ENCODE measurements at regions not wholly inside any gene's neighbourhood (a gene's known extent, or its start where the extent isn't known, plus 50 kb on each side); places are given as distances from the start of the nearest gene placed in this dataset.

- Histone ChIP-seq H3K9me3 (ENCODE audit: control insufficient read depth, low read length) (no peaks in the 10 kb centered on the region), H3K9ac (no peak overlapping the region), H3K27ac (no peak overlapping the region), H2AFZ (no peak overlapping the region), H3K4me3 (ENCODE audit: low read depth, low read length) (no peak overlapping the region), H3K4me1 (no peaks in the 10 kb centered on the region), H3K36me3 (ENCODE audit: control insufficient read depth, insufficient read depth, low read length) (no peaks in the 10 kb centered on the region), H3K27me3 (ENCODE audit: control insufficient read depth, insufficient read depth, low read length) (no peaks in the 10 kb centered on the region), H3K79me2 (no peaks in the 10 kb centered on the region), H3K4me2 (ENCODE audit: low read length) (no peak overlapping the region)
- TF ChIP-seq, protein P1, sequence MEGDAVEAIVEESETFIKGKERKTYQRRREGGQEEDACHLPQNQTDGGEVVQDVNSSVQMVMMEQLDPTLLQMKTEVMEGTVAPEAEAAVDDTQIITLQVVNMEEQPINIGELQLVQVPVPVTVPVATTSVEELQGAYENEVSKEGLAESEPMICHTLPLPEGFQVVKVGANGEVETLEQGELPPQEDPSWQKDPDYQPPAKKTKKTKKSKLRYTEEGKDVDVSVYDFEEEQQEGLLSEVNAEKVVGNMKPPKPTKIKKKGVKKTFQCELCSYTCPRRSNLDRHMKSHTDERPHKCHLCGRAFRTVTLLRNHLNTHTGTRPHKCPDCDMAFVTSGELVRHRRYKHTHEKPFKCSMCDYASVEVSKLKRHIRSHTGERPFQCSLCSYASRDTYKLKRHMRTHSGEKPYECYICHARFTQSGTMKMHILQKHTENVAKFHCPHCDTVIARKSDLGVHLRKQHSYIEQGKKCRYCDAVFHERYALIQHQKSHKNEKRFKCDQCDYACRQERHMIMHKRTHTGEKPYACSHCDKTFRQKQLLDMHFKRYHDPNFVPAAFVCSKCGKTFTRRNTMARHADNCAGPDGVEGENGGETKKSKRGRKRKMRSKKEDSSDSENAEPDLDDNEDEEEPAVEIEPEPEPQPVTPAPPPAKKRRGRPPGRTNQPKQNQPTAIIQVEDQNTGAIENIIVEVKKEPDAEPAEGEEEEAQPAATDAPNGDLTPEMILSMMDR (IDR thresholded peaks at IDR 0.05) = no peak
These were observed 240.3 kb downstream of the MYCN start for GRCh38 chr2:16180631-16181030.

- no peaks in the 10 kb centered on the region for H3K4me1 ChIP-seq
- TF ChIP-seq, protein P1 (IDR thresholded peaks at IDR 0.05) = no peak
- H2AFZ ChIP-seq = no peak overlapping the region
- H3K9me3 ChIP-seq (ENCODE audit: control insufficient read depth, low read length) = no peaks in the 10 kb centered on the region
- no peak overlapping the region for H3K4me2 ChIP-seq (ENCODE audit: low read length)
- no peak overlapping the region for H3K9ac ChIP-seq
- H3K27ac ChIP-seq = no peak overlapping the region
- no peak overlapping the region for H3K4me3 ChIP-seq (ENCODE audit: low read depth, low read length)
- H3K79me2 ChIP-seq = no peaks in the 10 kb centered on the region
- H3K36me3 ChIP-seq (ENCODE audit: control insufficient read depth, insufficient read depth, low read length) = no peaks in the 10 kb centered on the region
- H3K27me3 ChIP-seq (ENCODE audit: control insufficient read depth, insufficient read depth, low read length) = no peaks in the 10 kb centered on the region
These were observed 239.5 kb downstream of the MYCN start for GRCh38 chr2:16179701-16180416.

DNA sequence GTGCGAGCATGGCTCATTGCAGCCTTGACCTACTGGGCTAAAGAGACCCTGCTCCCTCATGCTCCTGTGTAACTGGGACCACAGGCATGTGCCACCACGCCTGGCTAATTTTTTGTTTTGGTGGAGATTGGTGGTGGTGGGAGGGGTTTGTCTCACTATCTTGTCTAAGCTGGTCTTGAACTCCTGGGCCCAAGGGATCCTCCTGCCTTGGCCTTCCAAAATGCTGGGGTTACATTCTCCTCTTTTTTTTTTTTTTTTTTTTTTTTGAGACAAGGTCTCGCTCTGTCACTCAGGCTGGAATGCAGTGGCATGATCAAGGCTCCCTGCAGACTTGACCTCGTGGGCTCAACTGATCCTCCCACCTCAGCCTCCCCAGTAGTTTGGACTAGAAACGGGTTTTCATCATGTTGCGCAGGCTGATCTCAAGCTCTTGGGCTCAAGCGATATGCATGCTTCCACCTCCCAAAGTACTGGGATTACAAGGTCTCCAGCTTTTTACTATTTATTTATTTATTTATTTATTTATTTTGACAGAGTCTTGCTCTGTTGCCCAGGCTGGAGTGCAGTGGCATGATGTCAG is 238.3 kb downstream of the MYCN start:
- no peak overlapping the region for H3K4me3 ChIP-seq (ENCODE audit: low read depth, low read length)
- TF ChIP-seq, protein P1 (IDR thresholded peaks at IDR 0.05) = no peak
- H3K27me3 ChIP-seq (ENCODE audit: control insufficient read depth, insufficient read depth, low read length) = no peaks in the 10 kb centered on the region
- no peak overlapping the region for H3K27ac ChIP-seq
- no peak overlapping the region for H3K9ac ChIP-seq
- no peaks in the 10 kb centered on the region for H3K9me3 ChIP-seq (ENCODE audit: control insufficient read depth, low read length)
- no peak overlapping the region for H3K4me2 ChIP-seq (ENCODE audit: low read length)
- H3K79me2 ChIP-seq = no peaks in the 10 kb centered on the region
- no peaks in the 10 kb centered on the region for H3K4me1 ChIP-seq
- H2AFZ ChIP-seq = no peak overlapping the region
- no peaks in the 10 kb centered on the region for H3K36me3 ChIP-seq (ENCODE audit: control insufficient read depth, insufficient read depth, low read length)

DNA sequence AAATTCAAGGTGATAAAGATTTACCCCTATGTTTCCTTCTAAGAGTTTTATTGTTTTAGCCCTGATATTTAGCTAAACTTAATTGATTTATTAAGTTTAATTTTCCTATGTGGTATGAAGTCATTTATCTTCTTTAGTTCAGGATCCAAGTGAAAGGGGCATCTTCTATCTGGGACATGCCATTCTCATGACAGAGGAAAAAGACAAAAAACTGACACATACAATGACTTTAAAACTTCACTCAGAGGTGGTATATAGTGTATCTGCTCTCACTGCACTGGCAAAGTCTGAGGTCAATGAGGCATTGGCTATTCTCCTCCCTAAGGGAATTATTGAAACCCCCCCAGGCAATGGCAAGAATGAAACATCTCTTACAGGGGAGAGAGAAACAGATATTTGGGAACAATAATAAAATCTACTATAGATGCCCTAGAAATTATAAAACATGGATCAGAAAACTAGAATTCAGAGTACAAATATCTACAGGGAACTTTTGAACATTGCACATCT is 237.4 kb downstream of the MYCN start:
- TF ChIP-seq, protein P1 (IDR thresholded peaks at IDR 0.05) = no peak
- H2AFZ ChIP-seq = no peak overlapping the region

More for the DNA sequence above, 237.4 kb downstream of the MYCN start:
- no peak overlapping the region for H3K4me2 ChIP-seq (ENCODE audit: low read length)
- no peaks in the 10 kb centered on the region for H3K36me3 ChIP-seq (ENCODE audit: control insufficient read depth, insufficient read depth, low read length)
- no peaks in the 10 kb centered on the region for H3K9me3 ChIP-seq (ENCODE audit: control insufficient read depth, low read length)
- no peak overlapping the region for H3K27ac ChIP-seq
- no peak overlapping the region for H3K9ac ChIP-seq
- H3K27me3 ChIP-seq (ENCODE audit: control insufficient read depth, insufficient read depth, low read length) = no peaks in the 10 kb centered on the region
- no peak overlapping the region for H3K4me3 ChIP-seq (ENCODE audit: low read depth, low read length)
- no peaks in the 10 kb centered on the region for H3K79me2 ChIP-seq
- no peaks in the 10 kb centered on the region for H3K4me1 ChIP-seq
